Stomach (tissue), 4 donors: ENCODE measurements at regions not wholly inside any gene's neighbourhood (a gene's known extent, or its start where the extent isn't known, plus 50 kb on each side); places are given as distances from the start of the nearest gene placed in this dataset.

Experiments used
- EP300 ChIP-seq: sonication (generic); formaldehyde crosslinking; IDR thresholded peaks from one replicate; pipeline ENCODE4 v1.6.1; 2017; ENCODE audit warnings: antibody characterized with exemption
- POLR2AphosphoS5 ChIP-seq, 3 donors: sonication (generic); formaldehyde crosslinking; IDR thresholded peaks; one replicate each; pipeline ENCODE4 v1.6.1; 2016; ENCODE audit warnings: antibody characterized with exemption in 3 of 3
- TF ChIP-seq, protein P1 (sequence below), 7 experiments: fragments of 450-650 bp in 4 of 7; fragments of 200-600 bp in 3 of 7; sonication (generic) in 3 of 7; IDR thresholded peaks; one replicate each; pipeline ENCODE4 v1.5.1; 2016 to 2019; ENCODE audit warnings: antibody characterized with exemption in 7 of 7, control low read depth in 2 of 7, mild to moderate bottlenecking in 1 of 7

DNA sequence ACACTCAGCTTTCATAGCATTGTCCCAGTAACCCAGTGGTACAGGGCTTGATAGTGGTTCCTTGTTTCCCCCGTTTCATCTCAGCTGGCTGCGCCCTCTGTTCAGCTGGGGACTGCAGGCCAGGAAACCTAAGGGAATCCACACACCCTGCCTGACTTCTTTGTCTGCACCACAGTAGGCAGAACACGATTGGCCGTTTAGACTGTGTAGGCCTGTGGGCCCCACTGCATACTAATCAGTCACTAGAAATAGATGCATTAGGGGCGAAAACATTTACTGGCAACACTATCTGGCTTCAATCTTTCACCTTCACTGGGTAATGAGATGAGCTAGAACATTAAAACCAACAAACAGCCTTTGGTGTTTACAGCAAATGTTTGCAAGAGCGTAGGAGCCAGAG lies 512.7 kb upstream of the BRINP1 start:
- TF ChIP-seq, protein P1, sequence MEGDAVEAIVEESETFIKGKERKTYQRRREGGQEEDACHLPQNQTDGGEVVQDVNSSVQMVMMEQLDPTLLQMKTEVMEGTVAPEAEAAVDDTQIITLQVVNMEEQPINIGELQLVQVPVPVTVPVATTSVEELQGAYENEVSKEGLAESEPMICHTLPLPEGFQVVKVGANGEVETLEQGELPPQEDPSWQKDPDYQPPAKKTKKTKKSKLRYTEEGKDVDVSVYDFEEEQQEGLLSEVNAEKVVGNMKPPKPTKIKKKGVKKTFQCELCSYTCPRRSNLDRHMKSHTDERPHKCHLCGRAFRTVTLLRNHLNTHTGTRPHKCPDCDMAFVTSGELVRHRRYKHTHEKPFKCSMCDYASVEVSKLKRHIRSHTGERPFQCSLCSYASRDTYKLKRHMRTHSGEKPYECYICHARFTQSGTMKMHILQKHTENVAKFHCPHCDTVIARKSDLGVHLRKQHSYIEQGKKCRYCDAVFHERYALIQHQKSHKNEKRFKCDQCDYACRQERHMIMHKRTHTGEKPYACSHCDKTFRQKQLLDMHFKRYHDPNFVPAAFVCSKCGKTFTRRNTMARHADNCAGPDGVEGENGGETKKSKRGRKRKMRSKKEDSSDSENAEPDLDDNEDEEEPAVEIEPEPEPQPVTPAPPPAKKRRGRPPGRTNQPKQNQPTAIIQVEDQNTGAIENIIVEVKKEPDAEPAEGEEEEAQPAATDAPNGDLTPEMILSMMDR (IDR thresholded peaks at IDR 0.05), result no peak
- TF ChIP-seq EP300 (no peak), POLR2AphosphoS5 (IDR thresholded peaks at IDR 0.05) (no peak)
